DND-41 (cell line): ENCODE measurements at regions not wholly inside any gene's neighbourhood (a gene's known extent, or its start where the extent isn't known, plus 50 kb on each side); places are given as distances from the start of the nearest gene placed in this dataset.

ENCODE experiments used
- EZH2 ChIP-seq: IDR thresholded peaks from 3 replicates; pipeline ENCODE4 v1.6.1; 2012; ENCODE audit warnings: borderline replicate concordance, low read depth, mild to moderate bottlenecking, moderate library complexity, low read length, inconsistent platforms; ENCODE audit not compliant: severe bottlenecking
- TF ChIP-seq, protein P1 (sequence below): IDR thresholded peaks from 2 replicates; pipeline ENCODE4 v1.5.1; 2012; ENCODE audit warnings: borderline replicate concordance, low read length, moderate library complexity, mild to moderate bottlenecking; ENCODE audit not compliant: poor library complexity, severe bottlenecking; ENCODE audit errors: extremely low read depth

- TF ChIP-seq, protein P1, sequence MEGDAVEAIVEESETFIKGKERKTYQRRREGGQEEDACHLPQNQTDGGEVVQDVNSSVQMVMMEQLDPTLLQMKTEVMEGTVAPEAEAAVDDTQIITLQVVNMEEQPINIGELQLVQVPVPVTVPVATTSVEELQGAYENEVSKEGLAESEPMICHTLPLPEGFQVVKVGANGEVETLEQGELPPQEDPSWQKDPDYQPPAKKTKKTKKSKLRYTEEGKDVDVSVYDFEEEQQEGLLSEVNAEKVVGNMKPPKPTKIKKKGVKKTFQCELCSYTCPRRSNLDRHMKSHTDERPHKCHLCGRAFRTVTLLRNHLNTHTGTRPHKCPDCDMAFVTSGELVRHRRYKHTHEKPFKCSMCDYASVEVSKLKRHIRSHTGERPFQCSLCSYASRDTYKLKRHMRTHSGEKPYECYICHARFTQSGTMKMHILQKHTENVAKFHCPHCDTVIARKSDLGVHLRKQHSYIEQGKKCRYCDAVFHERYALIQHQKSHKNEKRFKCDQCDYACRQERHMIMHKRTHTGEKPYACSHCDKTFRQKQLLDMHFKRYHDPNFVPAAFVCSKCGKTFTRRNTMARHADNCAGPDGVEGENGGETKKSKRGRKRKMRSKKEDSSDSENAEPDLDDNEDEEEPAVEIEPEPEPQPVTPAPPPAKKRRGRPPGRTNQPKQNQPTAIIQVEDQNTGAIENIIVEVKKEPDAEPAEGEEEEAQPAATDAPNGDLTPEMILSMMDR, result peak; percentile 14
- TF ChIP-seq EZH2, result no peak
These were observed 214.6 kb upstream of the C9orf72 start for GRCh38 chr9:27787891-27788290.
